Activated gamma-delta T cell treated with anti-CD3 and anti-CD28 coated beads, Interleukin-2, amount 50 U/mL, for 16 hours (primary cell): ENCODE measurements at regions not wholly inside any gene's neighbourhood (a gene's known extent, or its start where the extent isn't known, plus 50 kb on each side); places are given as distances from the start of the nearest gene placed in this dataset.

Experiments used
- DNase-seq: peaks from one replicate; pipeline ENCODE4 v3.0.0-alpha.2; 2020; ENCODE audit warnings: low read depth

GRCh38 chr3:102529452-102529851 is 94.6 kb downstream of the ZPLD1 start:
- no peak for DNase-seq

- no peak for DNase-seq
These were observed 95.8 kb downstream of the ZPLD1 start for GRCh38 chr3:102530415-102531181.

GRCh38 chr3:102531686-102532085 is 96.9 kb downstream of the ZPLD1 start:
- DNase-seq, result no peak

- no peak for DNase-seq
These were observed 98.1 kb downstream of the ZPLD1 start for GRCh38 chr3:102532901-102533300.

GRCh38 chr3:102533784-102534183 is 99.0 kb downstream of the ZPLD1 start:
- no peak for DNase-seq

GRCh38 chr3:102536456-102536855 is 101.6 kb downstream of the ZPLD1 start:
- DNase-seq, result no peak

GRCh38 chr3:102537123-102537522 is 102.3 kb downstream of the ZPLD1 start:
- DNase-seq, result no peak

- no peak for DNase-seq
These were observed 109.9 kb downstream of the ZPLD1 start for GRCh38 chr3:102544741-102545140.

- no peak for DNase-seq
These were observed 110.5 kb downstream of the ZPLD1 start for GRCh38 chr3:102545276-102545675.

- no peak for DNase-seq
These were observed 119.1 kb downstream of the ZPLD1 start for GRCh38 chr3:102553876-102554275.

- no peak for DNase-seq
These were observed 135.7 kb downstream of the ZPLD1 start for GRCh38 chr3:102570511-102570910.

GRCh38 chr3:102571006-102571405 is 136.2 kb downstream of the ZPLD1 start:
- DNase-seq, result no peak

- DNase-seq, result no peak
These were observed 137.0 kb downstream of the ZPLD1 start for GRCh38 chr3:102571720-102572384.

- DNase-seq, result no peak
These were observed 138.7 kb downstream of the ZPLD1 start for GRCh38 chr3:102573483-102574028.

GRCh38 chr3:102574355-102574754 is 139.5 kb downstream of the ZPLD1 start:
- no peak for DNase-seq

- no peak for DNase-seq
These were observed 141.8 kb downstream of the ZPLD1 start for GRCh38 chr3:102576651-102577050.

GRCh38 chr3:102577082-102577789 is 142.4 kb downstream of the ZPLD1 start:
- no peak for DNase-seq

- DNase-seq, result no peak
These were observed 145.9 kb downstream of the ZPLD1 start for GRCh38 chr3:102580760-102581159.

GRCh38 chr3:102586485-102586884 is 151.7 kb downstream of the ZPLD1 start:
- DNase-seq, result no peak

GRCh38 chr3:102593812-102594602 is 159.2 kb downstream of the ZPLD1 start:
- DNase-seq, result no peak

GRCh38 chr3:102595057-102595456 is 160.2 kb downstream of the ZPLD1 start:
- no peak for DNase-seq
